ENCODE measurements at regions not wholly inside any gene's neighbourhood (a gene's known extent, or its start where the extent isn't known, plus 50 kb on each side); places are given as distances from the start of the nearest gene placed in this dataset.

GRCh38 chr5:154570572-154571324, 92.7 kb upstream of the HAND1 start:
- H4K20me1 ChIP-seq (ENCODE audit: insufficient read depth), result no peaks in the 10 kb centered on the region
- H3K4me2 ChIP-seq (ENCODE audit: low read length), result no peak overlapping the region
- ChIA-PET RAD21 (ENCODE audit: low non-redundant PET in 1 of 2, low total read pairs in 2 of 2, uncharacterized antibody in 2 of 2, unreplicated experiment in 2 of 2) (no interaction called here), POLR2A (interaction anchor here (0.7 kb wide), 1 partner anchor 12 kb away, joined by 5 read pairs; no protein-coding TSS in a partner anchor), CTCF (no interaction called here)
- no peaks in the 10 kb centered on the region for H3K9me3 ChIP-seq (ENCODE audit: control insufficient read depth in 1 of 2, insufficient read depth in 1 of 2, low read depth in 1 of 2, low read length in 2 of 2)
- no peak overlapping the region for H3K9ac ChIP-seq (ENCODE audit: low read length)
- no TSS peak for BruUV-seq (replicated peaks)
- H3K27me3 ChIP-seq (ENCODE audit: insufficient read depth, low read length), result no peaks in the 10 kb centered on the region
- peaks cover 0 to 2% of the 10 kb centered on the region in 2 experiments; a peak in 1 of 4 replicates for H3K4me1 ChIP-seq (ENCODE audit: control insufficient read depth in 1 of 2, insufficient read depth in 2 of 2, low read length in 2 of 2)
- ATAC-seq (no peak), DNase-seq (ENCODE audit: low read depth, low spot score) (no peak)
- H3K27ac ChIP-seq (ENCODE audit: low read depth, low read length), result no peak overlapping the region
- H2AFZ ChIP-seq (ENCODE audit: low read depth, low read length, poor library complexity, severe bottlenecking), result no peak overlapping the region
- no peaks in the 10 kb centered on the region for H3K36me3 ChIP-seq (ENCODE audit: control insufficient read depth in 1 of 2, insufficient read depth in 2 of 2, low read length in 2 of 2)
- no peak overlapping the region for H3K4me3 ChIP-seq (replicated peaks in 1 of 2; ENCODE audit: low read depth in 1 of 2, low read length in 2 of 2)
- no peaks in the 10 kb centered on the region for H3K9me2 ChIP-seq (ENCODE audit: insufficient read depth)
- H3K79me2 ChIP-seq (ENCODE audit: insufficient read depth, low read length), result no peaks in the 10 kb centered on the region
- intact Hi-C loops (cut with micrococcal nuclease), result no loop called here
- TF ChIP-seq REST (IDR thresholded peaks at IDR 0.05; ENCODE audit: low read depth), result no peak
- TF ChIP-seq CBX3 (IDR thresholded peaks at IDR 0.05; ENCODE audit: low read depth), result no peak
- TF ChIP-seq EZH2 (IDR thresholded peaks at IDR 0.05), result no peak
- TF ChIP-seq, protein P1, sequence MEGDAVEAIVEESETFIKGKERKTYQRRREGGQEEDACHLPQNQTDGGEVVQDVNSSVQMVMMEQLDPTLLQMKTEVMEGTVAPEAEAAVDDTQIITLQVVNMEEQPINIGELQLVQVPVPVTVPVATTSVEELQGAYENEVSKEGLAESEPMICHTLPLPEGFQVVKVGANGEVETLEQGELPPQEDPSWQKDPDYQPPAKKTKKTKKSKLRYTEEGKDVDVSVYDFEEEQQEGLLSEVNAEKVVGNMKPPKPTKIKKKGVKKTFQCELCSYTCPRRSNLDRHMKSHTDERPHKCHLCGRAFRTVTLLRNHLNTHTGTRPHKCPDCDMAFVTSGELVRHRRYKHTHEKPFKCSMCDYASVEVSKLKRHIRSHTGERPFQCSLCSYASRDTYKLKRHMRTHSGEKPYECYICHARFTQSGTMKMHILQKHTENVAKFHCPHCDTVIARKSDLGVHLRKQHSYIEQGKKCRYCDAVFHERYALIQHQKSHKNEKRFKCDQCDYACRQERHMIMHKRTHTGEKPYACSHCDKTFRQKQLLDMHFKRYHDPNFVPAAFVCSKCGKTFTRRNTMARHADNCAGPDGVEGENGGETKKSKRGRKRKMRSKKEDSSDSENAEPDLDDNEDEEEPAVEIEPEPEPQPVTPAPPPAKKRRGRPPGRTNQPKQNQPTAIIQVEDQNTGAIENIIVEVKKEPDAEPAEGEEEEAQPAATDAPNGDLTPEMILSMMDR (IDR thresholded peaks at IDR 0.05 in 2 of 3, conservative IDR thresholded peaks at IDR 0.05 in 1 of 3; ENCODE audit: borderline replicate concordance in 1 of 3, insufficient read depth in 1 of 3, low read depth in 2 of 3, low read length in 2 of 3), result no peak
- no peak for TF ChIP-seq ZNF274 (IDR thresholded peaks at IDR 0.05; ENCODE audit: low read depth, low read length)
- no peak for TF ChIP-seq TCF7L2 (IDR thresholded peaks at IDR 0.05; ENCODE audit: borderline replicate concordance, extremely low read depth, insufficient read depth, insufficient read length)
- TF ChIP-seq YY1 (IDR thresholded peaks at IDR 0.05; ENCODE audit: extremely low read depth, insufficient replicate concordance, low read depth, low read length), result no peak
- TF ChIP-seq SP1 (IDR thresholded peaks at IDR 0.05; ENCODE audit: low read depth), result no peak
- no peak for TF ChIP-seq POLR2AphosphoS5 (IDR thresholded peaks at IDR 0.05; ENCODE audit: low read depth, low read length)
- TF ChIP-seq ATF3 (IDR thresholded peaks at IDR 0.05), result no peak
- TF ChIP-seq, protein P2, sequence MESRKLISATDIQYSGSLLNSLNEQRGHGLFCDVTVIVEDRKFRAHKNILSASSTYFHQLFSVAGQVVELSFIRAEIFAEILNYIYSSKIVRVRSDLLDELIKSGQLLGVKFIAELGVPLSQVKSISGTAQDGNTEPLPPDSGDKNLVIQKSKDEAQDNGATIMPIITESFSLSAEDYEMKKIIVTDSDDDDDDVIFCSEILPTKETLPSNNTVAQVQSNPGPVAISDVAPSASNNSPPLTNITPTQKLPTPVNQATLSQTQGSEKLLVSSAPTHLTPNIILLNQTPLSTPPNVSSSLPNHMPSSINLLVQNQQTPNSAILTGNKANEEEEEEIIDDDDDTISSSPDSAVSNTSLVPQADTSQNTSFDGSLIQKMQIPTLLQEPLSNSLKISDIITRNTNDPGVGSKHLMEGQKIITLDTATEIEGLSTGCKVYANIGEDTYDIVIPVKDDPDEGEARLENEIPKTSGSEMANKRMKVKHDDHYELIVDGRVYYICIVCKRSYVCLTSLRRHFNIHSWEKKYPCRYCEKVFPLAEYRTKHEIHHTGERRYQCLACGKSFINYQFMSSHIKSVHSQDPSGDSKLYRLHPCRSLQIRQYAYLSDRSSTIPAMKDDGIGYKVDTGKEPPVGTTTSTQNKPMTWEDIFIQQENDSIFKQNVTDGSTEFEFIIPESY (IDR thresholded peaks at IDR 0.05; ENCODE audit: extremely low read depth, insufficient replicate concordance, low read length), result no peak
- TF ChIP-seq CEBPB (IDR thresholded peaks at IDR 0.05; ENCODE audit: low read depth), result no peak
- TF ChIP-seq SRF (IDR thresholded peaks at IDR 0.05; ENCODE audit: low read depth), result no peak
- no peak for TF ChIP-seq FOSL1 (IDR thresholded peaks at IDR 0.05; ENCODE audit: low read depth)
- TF ChIP-seq POLR2A (IDR thresholded peaks at IDR 0.05; ENCODE audit: borderline replicate concordance, extremely low read depth, insufficient read depth, insufficient read length), result no peak
- TF ChIP-seq EZH2phosphoT487 (IDR thresholded peaks at IDR 0.05; ENCODE audit: borderline replicate concordance), result no peak
- no peak for TF ChIP-seq RAD21 (IDR thresholded peaks at IDR 0.05; ENCODE audit: low read depth)
- no peak for TF ChIP-seq ZFX (IDR thresholded peaks at IDR 0.05)
- TF ChIP-seq SIN3A (IDR thresholded peaks at IDR 0.05; ENCODE audit: low read depth), result no peak
